Nephron progenitor cell (in vitro differentiated cells): ENCODE measurements at regions not wholly inside any gene's neighbourhood (a gene's known extent, or its start where the extent isn't known, plus 50 kb on each side); places are given as distances from the start of the nearest gene placed in this dataset.
A peak's percentile ranks its signal among the peaks of the same experiment; 100 is the strongest.

Source experiments
- DNase-seq: peaks from one replicate; pipeline ENCODE4 v3.0.0; 2021
- H3K27ac Mint-ChIP-seq: 2 replicates; pipeline ENCODE4 v1.8.0; 2021; ENCODE audit warnings: mild to moderate bottlenecking, moderate library complexity, mixed read lengths
- H3K27me3 Mint-ChIP-seq: 2 replicates; pipeline ENCODE4 v1.8.0; 2021; ENCODE audit warnings: mild to moderate bottlenecking, low read depth, mixed read lengths; ENCODE audit not compliant: poor library complexity
- H3K36me3 Mint-ChIP-seq: 2 replicates; pipeline ENCODE4 v1.8.0; 2021; ENCODE audit warnings: low read depth, mixed read lengths
- H3K4me1 Mint-ChIP-seq: 2 replicates; pipeline ENCODE4 v1.8.0; 2021; ENCODE audit warnings: mixed read lengths
- H3K4me3 Mint-ChIP-seq: 2 replicates; pipeline ENCODE4 v1.8.0; 2021; ENCODE audit warnings: mild to moderate bottlenecking, moderate library complexity, mixed read lengths
- H3K9me3 Mint-ChIP-seq: 2 replicates; pipeline ENCODE4 v1.8.0; 2021; ENCODE audit warnings: mild to moderate bottlenecking, moderate library complexity, mixed read lengths
- CTCF ChIP-seq: fragments of 200-600 bp; sonication (generic); IDR thresholded peaks from 2 replicates; pipeline ENCODE4 v1.5.0; 2021; ENCODE audit warnings: antibody characterized with exemption

- H3K4me3 Mint-ChIP-seq, result no peak overlapping the region
- H3K36me3 Mint-ChIP-seq, result no peaks in the 10 kb centered on the region
- no peaks in the 10 kb centered on the region for H3K4me1 Mint-ChIP-seq
- H3K27me3 Mint-ChIP-seq, result peaks cover 51% of the 10 kb centered on the region
- no peak overlapping the region for H3K27ac Mint-ChIP-seq
- no peak for DNase-seq
- H3K9me3 Mint-ChIP-seq, result no peaks in the 10 kb centered on the region
- no peak for TF ChIP-seq CTCF
These were observed 55.9 kb upstream of the SPACA7 start for GRCh38 chr13:112320303-112320702.

- Mint-ChIP-seq H3K4me1 (no peaks in the 10 kb centered on the region), H3K4me3 (no peak overlapping the region), H3K9me3 (no peaks in the 10 kb centered on the region), H3K36me3 (no peaks in the 10 kb centered on the region), H3K27me3 (peaks cover 67% of the 10 kb centered on the region), H3K27ac (no peak overlapping the region)
- TF ChIP-seq CTCF, result no peak
- DNase-seq, result no peak
These were observed 53.6 kb upstream of the SPACA7 start for GRCh38 chr13:112322557-112322956.

GRCh38 chr13:112324116-112324515 lies 52.0 kb upstream of the SPACA7 start:
- H3K36me3 Mint-ChIP-seq, result no peaks in the 10 kb centered on the region
- H3K9me3 Mint-ChIP-seq, result no peaks in the 10 kb centered on the region
- no peak overlapping the region for H3K4me3 Mint-ChIP-seq
- H3K4me1 Mint-ChIP-seq, result no peaks in the 10 kb centered on the region
- peaks cover 80% of the 10 kb centered on the region for H3K27me3 Mint-ChIP-seq
- DNase-seq, result peak; percentile 28
- H3K27ac Mint-ChIP-seq, result no peak overlapping the region
- no peak for TF ChIP-seq CTCF

- Mint-ChIP-seq H3K4me3 (no peak overlapping the region), H3K27ac (no peak overlapping the region), H3K9me3 (no peaks in the 10 kb centered on the region), H3K36me3 (no peaks in the 10 kb centered on the region), H3K4me1 (no peaks in the 10 kb centered on the region), H3K27me3 (peaks cover 84% of the 10 kb centered on the region)
- no peak for TF ChIP-seq CTCF
- no peak for DNase-seq
These were observed 50.9 kb upstream of the SPACA7 start for GRCh38 chr13:112325142-112325808.

- no peaks in the 10 kb centered on the region for H3K4me1 Mint-ChIP-seq
- peaks cover 92% of the 10 kb centered on the region for H3K27me3 Mint-ChIP-seq
- no peak overlapping the region for H3K4me3 Mint-ChIP-seq
- no peaks in the 10 kb centered on the region for H3K36me3 Mint-ChIP-seq
- no peak for TF ChIP-seq CTCF
- no peak overlapping the region for H3K27ac Mint-ChIP-seq
- H3K9me3 Mint-ChIP-seq, result no peaks in the 10 kb centered on the region
- DNase-seq, result no peak
These were observed 50.1 kb upstream of the SPACA7 start for GRCh38 chr13:112325920-112326645.
